ENCODE measurements at regions not wholly inside any gene's neighbourhood (a gene's known extent, or its start where the extent isn't known, plus 50 kb on each side); places are given as distances from the start of the nearest gene placed in this dataset.

DNA sequence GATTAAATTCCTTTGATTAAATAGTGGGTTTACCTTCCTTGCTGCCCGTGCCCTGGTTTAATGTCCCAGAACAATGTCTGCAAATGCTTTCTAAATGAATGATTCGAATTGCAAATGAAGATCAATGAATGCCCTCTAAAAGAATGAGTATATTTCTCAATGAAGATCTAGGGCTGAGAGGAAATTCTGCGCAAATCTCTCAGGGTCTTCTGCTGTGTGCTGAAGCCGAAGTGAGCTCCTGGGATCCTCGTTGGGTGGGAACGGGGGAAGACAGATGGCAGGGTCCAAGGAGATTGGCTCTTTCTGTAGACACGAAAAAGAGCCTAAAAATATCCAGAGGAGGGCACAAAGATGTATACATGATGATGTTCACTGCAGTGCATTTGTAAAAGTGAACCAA lies 224.8 kb downstream of the STIM2 start:
- TF ChIP-seq, protein P1, sequence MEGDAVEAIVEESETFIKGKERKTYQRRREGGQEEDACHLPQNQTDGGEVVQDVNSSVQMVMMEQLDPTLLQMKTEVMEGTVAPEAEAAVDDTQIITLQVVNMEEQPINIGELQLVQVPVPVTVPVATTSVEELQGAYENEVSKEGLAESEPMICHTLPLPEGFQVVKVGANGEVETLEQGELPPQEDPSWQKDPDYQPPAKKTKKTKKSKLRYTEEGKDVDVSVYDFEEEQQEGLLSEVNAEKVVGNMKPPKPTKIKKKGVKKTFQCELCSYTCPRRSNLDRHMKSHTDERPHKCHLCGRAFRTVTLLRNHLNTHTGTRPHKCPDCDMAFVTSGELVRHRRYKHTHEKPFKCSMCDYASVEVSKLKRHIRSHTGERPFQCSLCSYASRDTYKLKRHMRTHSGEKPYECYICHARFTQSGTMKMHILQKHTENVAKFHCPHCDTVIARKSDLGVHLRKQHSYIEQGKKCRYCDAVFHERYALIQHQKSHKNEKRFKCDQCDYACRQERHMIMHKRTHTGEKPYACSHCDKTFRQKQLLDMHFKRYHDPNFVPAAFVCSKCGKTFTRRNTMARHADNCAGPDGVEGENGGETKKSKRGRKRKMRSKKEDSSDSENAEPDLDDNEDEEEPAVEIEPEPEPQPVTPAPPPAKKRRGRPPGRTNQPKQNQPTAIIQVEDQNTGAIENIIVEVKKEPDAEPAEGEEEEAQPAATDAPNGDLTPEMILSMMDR (IDR thresholded peaks at IDR 0.05), result no peak
- peaks cover 67% of the 10 kb centered on the region for H3K27me3 Mint-ChIP-seq (ENCODE audit: unreplicated experiment)
- no peak overlapping the region for H3K27ac Mint-ChIP-seq (ENCODE audit: unreplicated experiment)
- H3K4me3 Mint-ChIP-seq (ENCODE audit: unreplicated experiment), result peak overlapping the region; percentile 59
- H3K4me1 Mint-ChIP-seq (ENCODE audit: unreplicated experiment), result peaks cover 10% of the 10 kb centered on the region
- no peaks in the 10 kb centered on the region for H3K36me3 Mint-ChIP-seq (ENCODE audit: unreplicated experiment)
- no peak for DNase-seq (ENCODE audit: extremely low spot score, unreplicated experiment)
- no peaks in the 10 kb centered on the region for H3K9me3 Mint-ChIP-seq (ENCODE audit: unreplicated experiment)

DNA sequence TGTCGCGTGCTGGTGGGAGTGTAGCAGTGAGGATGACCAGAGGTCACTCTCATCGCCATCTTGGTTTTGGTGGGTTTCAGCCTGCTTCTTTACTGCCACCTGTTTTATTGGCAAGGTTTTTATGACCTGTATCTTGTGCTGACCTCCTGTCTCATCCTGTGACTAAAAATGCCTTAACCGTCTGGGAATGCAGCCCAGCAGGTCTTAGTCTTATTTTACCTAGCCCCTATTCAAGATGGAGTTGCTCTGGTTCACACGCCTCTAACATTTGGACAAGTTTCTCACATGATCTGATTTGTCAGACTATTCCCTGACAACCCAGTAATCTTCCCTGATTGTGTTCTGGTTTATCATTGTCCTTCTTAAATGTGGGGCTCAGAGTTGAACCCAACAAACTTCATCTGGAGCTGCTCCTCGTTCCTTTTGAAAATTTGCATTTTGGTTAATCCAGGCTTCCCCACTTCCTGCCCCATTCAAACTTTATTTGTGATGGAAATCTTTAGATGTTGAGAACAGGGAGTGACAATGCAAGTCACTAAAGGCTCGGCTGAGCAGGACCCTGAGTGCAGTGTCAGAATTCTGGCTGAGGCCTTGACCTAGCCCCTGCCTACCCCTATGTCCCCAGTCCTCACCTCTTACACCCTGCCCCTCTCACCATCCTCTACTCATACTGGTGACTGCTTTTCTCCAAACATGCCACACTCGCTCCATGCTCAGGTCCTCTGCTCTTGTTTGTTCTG lies 226.8 kb downstream of the STIM2 start:
- Mint-ChIP-seq H3K36me3 (ENCODE audit: unreplicated experiment) (no peaks in the 10 kb centered on the region), H3K9me3 (ENCODE audit: unreplicated experiment) (no peaks in the 10 kb centered on the region), H3K4me1 (ENCODE audit: unreplicated experiment) (peaks cover 10% of the 10 kb centered on the region), H3K27me3 (ENCODE audit: unreplicated experiment) (peaks cover 62% of the 10 kb centered on the region), H3K27ac (ENCODE audit: unreplicated experiment) (no peak overlapping the region), H3K4me3 (ENCODE audit: unreplicated experiment) (no peak overlapping the region)
- peak; percentile 38 for DNase-seq (ENCODE audit: extremely low spot score, unreplicated experiment)
- TF ChIP-seq, protein P1 (IDR thresholded peaks at IDR 0.05), result no peak

GRCh38 chr4:27088491-27088890 lies 227.8 kb downstream of the STIM2 start:
- TF ChIP-seq, protein P1 (IDR thresholded peaks at IDR 0.05), result no peak
- Mint-ChIP-seq H3K27ac (ENCODE audit: unreplicated experiment) (no peak overlapping the region), H3K4me1 (ENCODE audit: unreplicated experiment) (peaks cover 10% of the 10 kb centered on the region), H3K9me3 (ENCODE audit: unreplicated experiment) (no peaks in the 10 kb centered on the region), H3K36me3 (ENCODE audit: unreplicated experiment) (no peaks in the 10 kb centered on the region), H3K27me3 (ENCODE audit: unreplicated experiment) (peaks cover 52% of the 10 kb centered on the region), H3K4me3 (ENCODE audit: unreplicated experiment) (no peak overlapping the region)
- DNase-seq (ENCODE audit: extremely low spot score, unreplicated experiment), result no peak

DNA sequence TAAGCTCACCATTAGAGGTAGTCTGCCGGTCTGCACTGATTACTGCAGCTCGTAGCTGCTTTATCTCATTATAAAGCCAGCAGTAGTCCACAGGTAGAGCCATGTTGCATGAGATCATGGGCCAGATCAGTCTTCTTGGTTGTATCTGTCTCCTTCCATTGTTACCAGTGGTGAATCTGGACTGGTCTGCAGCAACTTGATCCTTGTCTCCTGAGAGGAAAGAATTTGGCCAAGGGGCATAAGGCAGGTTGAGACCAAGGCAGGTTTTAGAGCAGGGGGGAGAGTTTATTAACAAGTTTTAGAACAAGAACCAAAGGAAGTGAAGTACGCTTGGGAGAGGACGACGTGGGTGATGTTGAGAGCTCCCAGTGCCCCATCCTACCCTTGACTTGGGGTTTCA lies 228.5 kb downstream of the STIM2 start:
- H3K4me1 Mint-ChIP-seq (ENCODE audit: unreplicated experiment), result peaks cover 10% of the 10 kb centered on the region
- peaks cover 45% of the 10 kb centered on the region for H3K27me3 Mint-ChIP-seq (ENCODE audit: unreplicated experiment)

DNA sequence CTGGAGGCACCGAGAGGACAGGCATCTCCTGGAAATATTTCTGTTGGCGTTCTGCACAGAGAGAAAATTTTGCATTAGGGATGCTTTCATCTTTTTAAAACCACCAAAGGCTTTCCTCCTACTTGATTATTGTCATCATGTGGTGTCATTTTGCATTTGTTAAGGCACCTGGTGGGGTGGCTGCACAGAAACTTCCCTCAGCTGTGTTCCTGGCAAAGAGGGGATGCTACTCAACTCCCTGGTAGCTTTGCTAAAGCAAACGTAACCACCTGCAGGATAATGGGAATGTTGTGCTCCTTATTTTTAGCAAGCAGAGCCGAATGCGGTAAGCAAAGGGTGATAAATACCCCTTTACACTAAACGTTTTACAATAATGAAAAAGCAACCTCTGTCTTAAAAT lies 229.8 kb downstream of the STIM2 start:
- no peaks in the 10 kb centered on the region for H3K9me3 Mint-ChIP-seq (ENCODE audit: unreplicated experiment)
- no peaks in the 10 kb centered on the region for H3K36me3 Mint-ChIP-seq (ENCODE audit: unreplicated experiment)
- TF ChIP-seq, protein P1 (IDR thresholded peaks at IDR 0.05), result no peak
- no peak overlapping the region for H3K27ac Mint-ChIP-seq (ENCODE audit: unreplicated experiment)
- peaks cover 33% of the 10 kb centered on the region for H3K27me3 Mint-ChIP-seq (ENCODE audit: unreplicated experiment)
- peaks cover 1% of the 10 kb centered on the region for H3K4me1 Mint-ChIP-seq (ENCODE audit: unreplicated experiment)
- H3K4me3 Mint-ChIP-seq (ENCODE audit: unreplicated experiment), result no peak overlapping the region
- no peak for DNase-seq (ENCODE audit: extremely low spot score, unreplicated experiment)

More for the DNA sequence above, 228.5 kb downstream of the STIM2 start:
- H3K36me3 Mint-ChIP-seq (ENCODE audit: unreplicated experiment), result no peaks in the 10 kb centered on the region
- no peaks in the 10 kb centered on the region for H3K9me3 Mint-ChIP-seq (ENCODE audit: unreplicated experiment)
- no peak overlapping the region for H3K4me3 Mint-ChIP-seq (ENCODE audit: unreplicated experiment)
- no peak overlapping the region for H3K27ac Mint-ChIP-seq (ENCODE audit: unreplicated experiment)
- DNase-seq (ENCODE audit: extremely low spot score, unreplicated experiment), result no peak
- TF ChIP-seq, protein P1 (IDR thresholded peaks at IDR 0.05), result no peak

All from osteocyte (in vitro differentiated cells).